PFSK-1 (cell line): ENCODE measurements at regions not wholly inside any gene's neighbourhood (a gene's known extent, or its start where the extent isn't known, plus 50 kb on each side); places are given as distances from the start of the nearest gene placed in this dataset.

ENCODE experiments used
- FOXP2 ChIP-seq: optimal IDR thresholded peaks from 2 replicates; pipeline ENCODE3; 2011; ENCODE audit warnings: borderline replicate concordance, control low read depth, inconsistent platforms; ENCODE audit not compliant: insufficient read depth; ENCODE audit errors: extremely low read length, extremely low read depth
- POLR2AphosphoS5 ChIP-seq: IDR thresholded peaks from 2 replicates; pipeline ENCODE4 v1.6.1; 2012; ENCODE audit warnings: low read depth, mild to moderate bottlenecking, control low read depth, low read length, moderate library complexity
- SIN3A ChIP-seq: IDR thresholded peaks from 2 replicates; pipeline ENCODE4 v1.6.1; 2012; ENCODE audit warnings: mild to moderate bottlenecking, low read length, moderate library complexity, borderline replicate concordance; ENCODE audit not compliant: insufficient read depth
- TAF1 ChIP-seq: IDR thresholded peaks from 2 replicates; pipeline ENCODE4 v1.6.1; 2012; ENCODE audit warnings: low read length, control low read depth, borderline replicate concordance; ENCODE audit not compliant: insufficient read depth
- TF ChIP-seq, protein P1 (sequence below), 2 experiments: IDR thresholded peaks; 2 replicates each; pipeline versions ENCODE4 v1.6.1 to v1.8.0; 2011 to 2012; ENCODE audit warnings: low read depth in 2 of 2, low read length in 2 of 2, control low read depth in 1 of 2, inconsistent platforms in 1 of 2, mild to moderate bottlenecking in 1 of 2, moderate library complexity in 1 of 2; ENCODE audit not compliant: insufficient read depth in 1 of 2

DNA sequence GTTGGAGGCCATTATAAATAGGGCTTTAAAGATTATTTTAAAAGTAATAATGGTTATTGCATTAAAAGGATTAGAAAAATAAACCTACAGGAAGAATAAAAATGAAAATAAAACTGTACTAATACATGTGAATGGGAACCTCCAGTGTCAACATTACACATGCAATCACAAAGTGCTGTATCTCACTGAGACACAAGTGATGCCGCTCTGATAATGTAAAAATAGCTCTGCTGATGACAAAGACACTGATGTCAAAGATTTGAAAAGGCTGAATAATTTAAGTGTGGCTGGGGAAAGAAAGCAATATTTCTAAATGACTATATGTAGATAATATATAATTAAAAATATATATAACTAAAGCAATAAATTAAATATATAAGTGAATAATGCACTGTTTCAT lies 129.1 kb upstream of the RAP2B start:
- TF ChIP-seq, protein P1, sequence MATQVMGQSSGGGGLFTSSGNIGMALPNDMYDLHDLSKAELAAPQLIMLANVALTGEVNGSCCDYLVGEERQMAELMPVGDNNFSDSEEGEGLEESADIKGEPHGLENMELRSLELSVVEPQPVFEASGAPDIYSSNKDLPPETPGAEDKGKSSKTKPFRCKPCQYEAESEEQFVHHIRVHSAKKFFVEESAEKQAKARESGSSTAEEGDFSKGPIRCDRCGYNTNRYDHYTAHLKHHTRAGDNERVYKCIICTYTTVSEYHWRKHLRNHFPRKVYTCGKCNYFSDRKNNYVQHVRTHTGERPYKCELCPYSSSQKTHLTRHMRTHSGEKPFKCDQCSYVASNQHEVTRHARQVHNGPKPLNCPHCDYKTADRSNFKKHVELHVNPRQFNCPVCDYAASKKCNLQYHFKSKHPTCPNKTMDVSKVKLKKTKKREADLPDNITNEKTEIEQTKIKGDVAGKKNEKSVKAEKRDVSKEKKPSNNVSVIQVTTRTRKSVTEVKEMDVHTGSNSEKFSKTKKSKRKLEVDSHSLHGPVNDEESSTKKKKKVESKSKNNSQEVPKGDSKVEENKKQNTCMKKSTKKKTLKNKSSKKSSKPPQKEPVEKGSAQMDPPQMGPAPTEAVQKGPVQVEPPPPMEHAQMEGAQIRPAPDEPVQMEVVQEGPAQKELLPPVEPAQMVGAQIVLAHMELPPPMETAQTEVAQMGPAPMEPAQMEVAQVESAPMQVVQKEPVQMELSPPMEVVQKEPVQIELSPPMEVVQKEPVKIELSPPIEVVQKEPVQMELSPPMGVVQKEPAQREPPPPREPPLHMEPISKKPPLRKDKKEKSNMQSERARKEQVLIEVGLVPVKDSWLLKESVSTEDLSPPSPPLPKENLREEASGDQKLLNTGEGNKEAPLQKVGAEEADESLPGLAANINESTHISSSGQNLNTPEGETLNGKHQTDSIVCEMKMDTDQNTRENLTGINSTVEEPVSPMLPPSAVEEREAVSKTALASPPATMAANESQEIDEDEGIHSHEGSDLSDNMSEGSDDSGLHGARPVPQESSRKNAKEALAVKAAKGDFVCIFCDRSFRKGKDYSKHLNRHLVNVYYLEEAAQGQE (IDR thresholded peaks at IDR 0.05; ENCODE audit: insufficient read depth in 1 of 2, low read depth in 2 of 2, low read length in 2 of 2), result no peak
- TF ChIP-seq TAF1 (no peak), POLR2AphosphoS5 (no peak), SIN3A (no peak), FOXP2 (no peak)

DNA sequence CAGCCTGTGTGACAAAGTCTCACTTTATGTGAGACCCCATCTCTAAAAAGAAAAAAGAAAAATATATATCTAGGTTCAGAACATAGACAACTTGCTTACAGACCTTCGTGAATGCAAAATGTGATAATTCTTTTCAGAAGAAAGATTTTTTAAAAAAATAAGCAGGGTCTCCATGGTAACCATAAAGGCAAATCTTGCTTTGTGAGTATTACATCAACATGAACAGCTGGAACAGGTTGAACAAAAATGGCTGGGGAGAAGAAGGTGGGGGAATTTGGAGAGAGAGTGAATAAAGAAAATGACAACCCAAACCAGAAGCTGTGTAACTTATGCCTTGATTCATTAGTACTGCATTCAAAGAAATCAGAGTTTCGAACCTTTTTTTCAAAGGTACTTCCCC lies 125.2 kb upstream of the RAP2B start:
- TF ChIP-seq TAF1 (no peak), SIN3A (no peak), FOXP2 (no peak), POLR2AphosphoS5 (no peak)
- TF ChIP-seq, protein P1 (IDR thresholded peaks at IDR 0.05; ENCODE audit: insufficient read depth in 1 of 2, low read depth in 2 of 2, low read length in 2 of 2), result no peak

DNA sequence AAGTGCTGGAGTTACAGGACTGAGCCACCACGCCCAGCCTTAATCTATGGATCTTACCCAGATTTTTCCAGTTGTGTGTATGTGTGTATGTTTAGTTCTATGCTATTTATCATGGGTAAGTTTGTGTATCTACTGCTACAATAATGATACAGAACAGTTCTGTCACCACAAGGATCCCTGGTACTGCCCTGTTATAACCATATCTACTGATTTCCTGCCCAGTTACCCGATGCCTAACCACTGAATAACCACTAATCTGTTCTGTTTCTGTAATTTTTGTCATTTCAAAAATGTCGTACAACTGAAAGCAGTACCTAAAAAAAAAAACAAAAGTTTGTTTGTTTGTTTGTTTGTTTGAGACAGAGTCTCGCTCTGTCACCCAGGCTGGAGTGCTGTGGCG lies 123.7 kb upstream of the RAP2B start:
- TF ChIP-seq, protein P1 (IDR thresholded peaks at IDR 0.05; ENCODE audit: insufficient read depth in 1 of 2, low read depth in 2 of 2, low read length in 2 of 2), result no peak
- TF ChIP-seq FOXP2, result no peak
- TF ChIP-seq TAF1, result no peak
- TF ChIP-seq SIN3A, result no peak
- no peak for TF ChIP-seq POLR2AphosphoS5

DNA sequence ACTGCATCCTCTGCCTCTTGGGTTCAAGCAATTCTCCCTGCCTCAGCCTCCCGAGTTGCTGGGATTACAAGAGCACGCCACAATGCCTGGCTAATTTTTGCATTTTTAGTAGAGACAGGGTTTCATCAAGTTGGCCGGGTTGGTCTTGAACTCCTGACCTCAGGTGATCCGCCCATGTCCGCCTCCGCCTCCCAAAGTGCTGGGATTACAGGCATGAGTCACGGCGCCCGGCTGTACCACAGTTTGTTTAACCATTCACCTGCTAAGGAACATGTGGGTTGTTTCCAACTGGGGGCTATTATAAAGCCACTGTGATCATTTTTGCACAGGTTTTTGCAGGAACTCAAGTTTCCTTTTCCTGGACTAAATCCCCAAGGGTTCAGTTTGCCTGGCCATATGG lies 123.2 kb upstream of the RAP2B start:
- TF ChIP-seq, protein P1 (IDR thresholded peaks at IDR 0.05; ENCODE audit: insufficient read depth in 1 of 2, low read depth in 2 of 2, low read length in 2 of 2), result no peak
- TF ChIP-seq POLR2AphosphoS5 (no peak), SIN3A (no peak), FOXP2 (no peak), TAF1 (no peak)

DNA sequence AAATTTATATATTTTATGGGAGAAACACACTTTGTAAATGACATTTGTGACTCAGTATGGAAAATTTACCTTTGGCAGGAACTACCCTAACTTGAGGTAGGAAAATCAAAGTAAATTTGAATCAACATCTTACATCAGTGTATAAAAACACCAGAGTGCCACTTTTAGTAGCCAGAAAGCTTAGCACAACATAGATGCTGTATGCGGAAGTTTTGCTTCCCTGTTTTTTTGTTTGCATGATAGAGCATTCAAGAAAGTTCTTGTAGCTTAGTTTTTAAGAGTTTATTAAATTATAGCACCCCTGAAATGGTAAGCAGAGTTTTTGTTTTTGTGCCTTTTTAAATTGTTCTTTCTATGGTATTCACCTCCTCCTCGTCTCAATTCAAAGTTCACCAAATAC lies 120.8 kb upstream of the RAP2B start:
- TF ChIP-seq FOXP2 (no peak), SIN3A (no peak), POLR2AphosphoS5 (no peak), TAF1 (no peak)
- TF ChIP-seq, protein P1 (IDR thresholded peaks at IDR 0.05; ENCODE audit: insufficient read depth in 1 of 2, low read depth in 2 of 2, low read length in 2 of 2), result no peak
